Hepatocyte (in vitro differentiated cells): ENCODE measurements at regions not wholly inside any gene's neighbourhood (a gene's known extent, or its start where the extent isn't known, plus 50 kb on each side); places are given as distances from the start of the nearest gene placed in this dataset.

Source experiments
- DNase-seq: peaks from one replicate; pipeline ENCODE4 v3.0.0-alpha.2; 2016; ENCODE audit warnings: low spot score
- H2AFZ ChIP-seq: fragments of 200-600 bp; sonication (generic); 2 replicates; pipeline ENCODE4 v1.6.0; 2016; ENCODE audit warnings: antibody characterized with exemption, mild to moderate bottlenecking
- H3K27ac ChIP-seq: fragments of 200-600 bp; sonication (generic); 2 replicates; pipeline ENCODE4 v1.5.1; 2016; ENCODE audit warnings: mild to moderate bottlenecking
- H3K27me3 ChIP-seq: fragments of 200-600 bp; sonication (generic); 2 replicates; pipeline ENCODE4 v1.6.1; 2016
- H3K36me3 ChIP-seq: fragments of 200-600 bp; sonication (generic); replicated peaks from 2 replicates; pipeline ENCODE4 v1.5.1; 2016; ENCODE audit warnings: low read depth; ENCODE audit not compliant: insufficient read depth
- H3K4me1 ChIP-seq: fragments of 200-600 bp; sonication (generic); 2 replicates; pipeline ENCODE4 v1.5.1; 2016; ENCODE audit warnings: mild to moderate bottlenecking, moderate library complexity; ENCODE audit not compliant: insufficient read depth
- H3K4me2 ChIP-seq: fragments of 200-600 bp; sonication (generic); 2 replicates; pipeline ENCODE4 v1.6.0; 2016
- H3K4me3 ChIP-seq: fragments of 200-600 bp; sonication (generic); 2 replicates; pipeline ENCODE4 v1.5.1; 2016; ENCODE audit warnings: mild to moderate bottlenecking
- H3K79me2 ChIP-seq: fragments of 200-600 bp; sonication (generic); 2 replicates; pipeline ENCODE4 v1.6.0; 2017; ENCODE audit warnings: mild to moderate bottlenecking
- H3K9me2 ChIP-seq: fragments of 200-600 bp; sonication (generic); replicated peaks from 2 replicates; pipeline ENCODE4 v1.6.0; 2017; ENCODE audit warnings: mild to moderate bottlenecking; ENCODE audit not compliant: insufficient read depth
- H3K9me3 ChIP-seq: fragments of 200-600 bp; sonication (generic); 2 replicates; pipeline ENCODE4 v1.5.1; 2016; ENCODE audit warnings: low read depth, mild to moderate bottlenecking
- H4K20me1 ChIP-seq: fragments of 200-600 bp; sonication (generic); 2 replicates; pipeline ENCODE4 v1.6.0; 2016; ENCODE audit warnings: mild to moderate bottlenecking; ENCODE audit not compliant: insufficient read depth, poor library complexity, severe bottlenecking
- CTCF ChIP-seq: fragments of 200-600 bp; sonication (generic); IDR thresholded peaks from 2 replicates; pipeline ENCODE4 v1.5.1; 2016; ENCODE audit warnings: antibody characterized with exemption, mild to moderate bottlenecking; ENCODE audit not compliant: poor library complexity
- EZH2 ChIP-seq: fragments of 200-600 bp; sonication (generic); IDR thresholded peaks from 2 replicates; pipeline ENCODE4 v1.6.1; 2016; ENCODE audit warnings: antibody characterized with exemption, mild to moderate bottlenecking, borderline replicate concordance
- EZH2phosphoT487 ChIP-seq: fragments of 200-600 bp; sonication (generic); IDR thresholded peaks from one replicate; pipeline ENCODE4 v1.6.1; 2018; ENCODE audit warnings: antibody characterized with exemption, mild to moderate bottlenecking, low read depth, moderate library complexity; ENCODE audit not compliant: unreplicated experiment, severe bottlenecking
- WGBS: methylation state at CpG from one replicate; pipeline ENCODE4 v1.1.6; 2016; ENCODE audit warnings: low lambda C conversion rate; ENCODE audit errors: missing lambda C conversion rate; 5-methylcytosine and 5-hydroxymethylcytosine counted together

GRCh38 chr22:19643448-19644313 is 70.6 kb upstream of the SEPTIN5 start:
- Histone ChIP-seq H4K20me1 (no peaks in the 10 kb centered on the region), H3K27ac (no peak overlapping the region), H3K4me3 (no peak overlapping the region), H3K9me2 (no peaks in the 10 kb centered on the region), H3K4me1 (no peaks in the 10 kb centered on the region), H2AFZ (no peak overlapping the region), H3K79me2 (no peaks in the 10 kb centered on the region), H3K27me3 (no peaks in the 10 kb centered on the region), H3K9me3 (no peaks in the 10 kb centered on the region), H3K36me3 (no peaks in the 10 kb centered on the region), H3K4me2 (no peak overlapping the region)
- WGBS = 76% methylated on average over 13 of the region's 13 CpGs
- no peak for DNase-seq
- TF ChIP-seq EZH2phosphoT487 (no peak), CTCF (no peak), EZH2 (no peak)

- no peaks in the 10 kb centered on the region for H3K27me3 ChIP-seq
- H3K4me3 ChIP-seq = no peak overlapping the region
- no peak overlapping the region for H2AFZ ChIP-seq
- no peaks in the 10 kb centered on the region for H3K79me2 ChIP-seq
- H3K9me2 ChIP-seq = no peaks in the 10 kb centered on the region
- no peaks in the 10 kb centered on the region for H3K9me3 ChIP-seq
- no peaks in the 10 kb centered on the region for H3K36me3 ChIP-seq
- 76% methylated on average over 12 of the region's 12 CpGs for WGBS
- no peaks in the 10 kb centered on the region for H4K20me1 ChIP-seq
- no peak overlapping the region for H3K4me2 ChIP-seq
- no peaks in the 10 kb centered on the region for H3K4me1 ChIP-seq
- no peak overlapping the region for H3K27ac ChIP-seq
- no peak for TF ChIP-seq EZH2phosphoT487
- TF ChIP-seq EZH2 = no peak
- TF ChIP-seq CTCF = no peak
- DNase-seq = no peak
Observed at GRCh38 chr22:19644314-19645223, 69.7 kb upstream of the SEPTIN5 start.

- H2AFZ ChIP-seq = no peak overlapping the region
- H3K4me3 ChIP-seq = no peak overlapping the region
- TF ChIP-seq EZH2phosphoT487 = no peak
- H4K20me1 ChIP-seq = no peaks in the 10 kb centered on the region
- H3K4me2 ChIP-seq = no peak overlapping the region
- DNase-seq = no peak
- WGBS = 86% methylated on average over 6 of the region's 6 CpGs
- H3K27me3 ChIP-seq = no peaks in the 10 kb centered on the region
- H3K9me3 ChIP-seq = no peaks in the 10 kb centered on the region
- H3K79me2 ChIP-seq = no peaks in the 10 kb centered on the region
- H3K9me2 ChIP-seq = no peaks in the 10 kb centered on the region
- H3K27ac ChIP-seq = no peak overlapping the region
- no peaks in the 10 kb centered on the region for H3K4me1 ChIP-seq
- H3K36me3 ChIP-seq = no peaks in the 10 kb centered on the region
Observed at GRCh38 chr22:19645391-19645790, 68.9 kb upstream of the SEPTIN5 start.

GRCh38 chr22:19645905-19646304 is 68.4 kb upstream of the SEPTIN5 start:
- TF ChIP-seq CTCF (no peak), EZH2phosphoT487 (no peak), EZH2 (no peak)
- Histone ChIP-seq H3K79me2 (no peaks in the 10 kb centered on the region), H3K36me3 (no peaks in the 10 kb centered on the region), H3K4me1 (no peaks in the 10 kb centered on the region), H3K4me3 (no peak overlapping the region), H3K4me2 (no peak overlapping the region), H3K9me2 (no peaks in the 10 kb centered on the region), H2AFZ (no peak overlapping the region), H3K27me3 (no peaks in the 10 kb centered on the region), H3K9me3 (no peaks in the 10 kb centered on the region), H3K27ac (no peak overlapping the region), H4K20me1 (no peaks in the 10 kb centered on the region)
- WGBS = 93% methylated on average over 7 of the region's 7 CpGs
- no peak for DNase-seq
